ENCODE measurements at regions not wholly inside any gene's neighbourhood (a gene's known extent, or its start where the extent isn't known, plus 50 kb on each side); places are given as distances from the start of the nearest gene placed in this dataset.

DNA sequence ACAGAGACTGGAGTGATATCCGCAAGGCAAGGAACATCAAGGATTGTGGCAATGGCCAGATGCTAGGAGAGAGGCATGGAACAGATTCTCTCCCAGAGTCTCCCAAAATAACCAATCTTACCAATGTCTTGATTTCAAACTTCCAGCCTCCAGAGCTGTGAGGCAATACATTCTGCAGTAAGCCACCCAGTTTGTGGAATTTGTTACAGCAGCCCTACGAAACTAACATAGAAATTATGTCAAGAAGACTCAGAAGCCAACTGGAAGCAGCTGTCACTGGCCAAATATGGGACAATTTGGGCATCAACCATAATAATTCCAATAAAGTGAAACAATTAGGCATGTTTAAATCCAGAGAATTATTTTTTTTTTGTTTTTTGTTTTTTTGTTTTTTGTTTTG is 271.1 kb downstream of the NDUFS4 start:
- no peak for TF ChIP-seq POLR2AphosphoS5 (IDR thresholded peaks at IDR 0.05; ENCODE audit: borderline replicate concordance, low read depth, low read length)
- TF ChIP-seq EZH2 (IDR thresholded peaks at IDR 0.05) = no peak

All from SK-N-MC (cell line).